T47D (cell line): ENCODE measurements at regions not wholly inside any gene's neighbourhood (a gene's known extent, or its start where the extent isn't known, plus 50 kb on each side); places are given as distances from the start of the nearest gene placed in this dataset.

Experiments
- DNase-seq, 2 experiments: peaks; one replicate each; pipeline versions ENCODE4 v3.0.0 to v3.0.0-alpha.2; 2011 to 2012; ENCODE audit warnings: low read depth in 1 of 2, low spot score in 1 of 2
- JUND ChIP-seq: IDR thresholded peaks from 2 replicates; pipeline ENCODE4 v1.6.1; 2012; ENCODE audit warnings: low read depth
- in situ Hi-C: cut with HindIII; loops from 2 replicates; pipeline ENCODE4 v1.10.0; 2016; ENCODE audit warnings: low sequenced_read_pairs, low pct_unique_long_range_greater_than_20kb

GRCh38 chr21:41593760-41594138 is 85.8 kb upstream of the TMPRSS2 start:
- TF ChIP-seq JUND = no peak
- in situ Hi-C loops = no loop called here
- DNase-seq = no peak

- no peak for DNase-seq
- TF ChIP-seq JUND = no peak
- in situ Hi-C loops = no loop called here
These were observed 85.2 kb upstream of the TMPRSS2 start for GRCh38 chr21:41593051-41593759.

- no peak for TF ChIP-seq JUND
- no peak for DNase-seq
- in situ Hi-C loops = no loop called here
These were observed 81.7 kb upstream of the TMPRSS2 start for GRCh38 chr21:41589620-41590175.

- in situ Hi-C loops = no loop called here
- TF ChIP-seq JUND = no peak
- no peak for DNase-seq
These were observed 81.2 kb upstream of the TMPRSS2 start for GRCh38 chr21:41589131-41589530.

- DNase-seq = no peak
- in situ Hi-C loops = no loop called here
- TF ChIP-seq JUND = no peak
These were observed 77.4 kb upstream of the TMPRSS2 start for GRCh38 chr21:41585199-41585994.

GRCh38 chr21:41584603-41585176 is 76.7 kb upstream of the TMPRSS2 start:
- TF ChIP-seq JUND = no peak
- DNase-seq = no peak
- in situ Hi-C loops = no loop called here

- in situ Hi-C loops = no loop called here
- peak; percentile 75 to 93 for DNase-seq
- TF ChIP-seq JUND = no peak; the same call in 1 of the 2 replicates
These were observed 75.4 kb upstream of the TMPRSS2 start for GRCh38 chr21:41583274-41583790.

- in situ Hi-C loops = no loop called here
- TF ChIP-seq JUND = no peak
- no peak for DNase-seq
These were observed 74.9 kb upstream of the TMPRSS2 start for GRCh38 chr21:41582866-41583265.

- in situ Hi-C loops = no loop called here
- DNase-seq = no peak
- no peak for TF ChIP-seq JUND
These were observed 74.4 kb upstream of the TMPRSS2 start for GRCh38 chr21:41582298-41582840.

- no peak for TF ChIP-seq JUND
- in situ Hi-C loops = no loop called here
- no peak for DNase-seq
These were observed 73.8 kb upstream of the TMPRSS2 start for GRCh38 chr21:41581592-41582228.

GRCh38 chr21:41580758-41581554 is 73.0 kb upstream of the TMPRSS2 start:
- DNase-seq = no peak
- TF ChIP-seq JUND = no peak
- in situ Hi-C loops = no loop called here

- DNase-seq = no peak
- in situ Hi-C loops = no loop called here
- TF ChIP-seq JUND = no peak
These were observed 71.7 kb upstream of the TMPRSS2 start for GRCh38 chr21:41579692-41580091.
